NCI-H510A (cell line): ENCODE measurements at regions not wholly inside any gene's neighbourhood (a gene's known extent, or its start where the extent isn't known, plus 50 kb on each side); places are given as distances from the start of the nearest gene placed in this dataset.

Experiments used
- DNase-seq: peaks from one replicate; lab custom pipeline; 2025; lab: John Stamatoyannopoulos, UW

- DNase-seq = no peak
These were observed 148.8 kb upstream of the E2F7 start for GRCh38 chr12:77214136-77214535.

DNA sequence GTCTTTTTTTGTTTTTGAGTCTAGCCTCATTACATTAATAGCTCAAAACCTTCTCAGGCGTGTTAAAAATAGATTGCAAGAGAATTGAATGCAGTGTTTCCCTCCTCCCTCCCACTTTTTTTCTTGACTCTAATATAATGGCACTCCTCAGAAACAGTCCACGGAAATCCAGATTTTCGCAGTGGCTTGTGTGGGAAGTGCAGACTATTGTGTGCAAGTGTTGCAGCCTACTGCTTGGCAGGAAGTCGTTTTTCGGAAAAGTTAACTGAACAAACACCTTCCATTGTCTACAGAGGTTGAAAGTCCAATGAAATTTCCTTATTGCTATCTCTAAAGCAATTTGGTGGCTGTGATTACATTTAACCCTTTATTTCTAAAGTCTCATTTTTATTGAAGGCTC lies 147.9 kb upstream of the E2F7 start:
- DNase-seq = no peak

GRCh38 chr12:77210724-77211123 lies 145.4 kb upstream of the E2F7 start:
- DNase-seq = no peak

GRCh38 chr12:77204083-77204482 lies 138.7 kb upstream of the E2F7 start:
- no peak for DNase-seq

DNA sequence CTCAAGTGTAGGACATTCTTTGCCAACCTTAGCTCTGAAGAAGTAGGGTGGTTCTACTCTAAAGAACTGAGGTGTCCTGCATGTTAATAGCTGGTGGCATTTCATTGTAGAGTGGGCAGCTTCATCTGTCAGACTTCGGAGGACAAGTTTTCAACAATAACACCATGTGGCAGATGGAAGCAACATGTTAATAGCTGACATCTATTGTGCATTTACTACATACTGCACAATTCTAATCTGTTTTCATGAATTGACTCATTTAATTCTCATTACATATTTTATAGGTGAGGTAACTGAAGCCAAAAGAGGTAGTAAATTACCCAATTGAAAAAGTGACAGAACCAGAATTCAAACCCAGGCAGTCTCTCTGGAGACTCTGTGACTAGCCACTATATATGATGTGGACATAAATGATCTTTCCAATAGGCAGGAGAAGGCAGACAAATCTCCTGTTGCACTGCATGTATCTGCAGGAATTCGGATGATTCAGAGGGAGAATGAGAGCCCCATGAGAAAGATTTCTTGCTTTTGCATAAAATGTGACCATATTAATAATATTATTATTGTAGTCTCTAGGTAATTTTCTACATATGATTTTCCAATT lies 137.2 kb upstream of the E2F7 start:
- DNase-seq = no peak

DNA sequence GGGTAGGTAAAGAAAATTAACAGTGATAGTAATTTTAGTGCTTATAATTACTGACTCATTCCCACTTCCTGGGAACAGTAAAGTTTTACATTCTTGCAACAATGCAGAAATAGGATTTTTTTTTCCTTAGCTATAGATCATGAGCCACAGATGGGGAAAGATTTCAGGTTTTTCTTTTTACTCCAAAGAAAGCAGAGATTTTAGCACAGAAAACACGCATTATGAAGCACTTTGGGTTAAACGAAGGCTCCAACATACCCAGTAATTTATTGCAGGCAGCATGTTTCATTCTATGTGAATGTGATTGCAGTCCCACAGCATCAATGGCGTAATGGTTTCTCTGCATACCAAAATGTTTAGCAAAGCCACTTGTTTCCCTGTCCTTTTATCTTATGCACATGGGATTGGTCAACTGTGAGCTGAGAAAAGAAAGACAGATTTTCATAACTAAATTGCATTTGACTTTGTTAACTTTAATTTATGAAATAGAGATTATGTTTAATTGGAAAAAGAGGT lies 124.6 kb upstream of the E2F7 start:
- no peak for DNase-seq

DNA sequence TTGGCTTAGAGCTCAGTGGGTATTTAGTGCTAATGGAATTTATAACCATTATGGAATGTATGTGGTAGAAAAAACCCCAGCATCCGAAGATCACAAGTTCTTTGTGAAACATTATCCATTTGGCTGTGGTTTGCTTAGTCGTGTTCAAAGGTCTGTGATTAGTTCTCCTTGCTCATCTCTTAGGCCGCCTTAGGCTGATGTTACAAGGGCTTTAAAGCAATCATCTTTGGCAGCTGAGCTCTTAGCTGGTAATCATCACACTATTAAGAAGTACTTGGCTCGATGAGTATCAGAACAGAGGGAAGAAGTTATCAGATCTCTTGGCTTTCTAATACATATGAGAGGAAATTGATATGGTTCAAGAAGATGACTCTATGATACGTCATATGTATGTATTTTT lies 124.1 kb upstream of the E2F7 start:
- no peak for DNase-seq

GRCh38 chr12:77179515-77179914 lies 114.1 kb upstream of the E2F7 start:
- DNase-seq = no peak

- no peak for DNase-seq
These were observed 102.4 kb upstream of the E2F7 start for GRCh38 chr12:77167801-77168200.

DNA sequence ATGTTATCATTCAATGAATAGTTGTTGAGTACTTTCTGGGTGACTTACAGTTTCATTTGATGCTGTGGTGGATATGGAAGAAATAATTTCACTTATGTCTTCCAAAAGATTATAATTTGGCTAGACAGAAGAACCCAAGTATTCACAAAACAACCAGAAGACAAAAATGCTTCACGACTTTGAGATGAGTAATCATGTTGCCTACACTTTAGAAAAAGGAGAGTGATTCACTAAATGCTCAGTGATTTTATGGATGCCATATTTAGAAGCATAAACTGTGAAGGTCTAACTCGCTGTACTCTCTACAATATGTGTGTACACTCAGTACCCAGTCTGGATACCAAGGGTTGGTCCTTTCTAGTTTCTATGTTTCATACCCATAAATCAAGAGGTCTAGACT lies 101.3 kb upstream of the E2F7 start:
- no peak for DNase-seq

- DNase-seq = no peak
These were observed 98.0 kb upstream of the E2F7 start for GRCh38 chr12:77163074-77164038.

DNA sequence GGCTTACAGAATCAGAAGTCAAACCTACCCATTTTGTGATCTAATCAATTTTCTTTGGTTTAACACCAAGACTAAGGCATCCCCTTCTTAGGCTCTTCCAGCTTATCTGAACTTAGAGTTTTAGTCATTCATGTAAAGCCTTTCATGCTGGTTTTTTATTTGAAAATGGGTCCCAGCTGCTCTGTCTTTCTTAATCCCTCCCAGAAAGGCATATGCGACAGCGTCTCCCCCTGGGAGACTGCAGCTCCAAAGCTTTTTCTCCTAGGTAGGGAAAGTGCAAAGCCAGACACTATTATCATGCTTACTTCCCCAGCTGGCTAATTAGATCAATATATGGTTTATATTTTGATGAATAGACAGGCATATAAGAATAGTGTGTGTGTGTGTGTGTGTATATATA lies 96.6 kb upstream of the E2F7 start:
- no peak for DNase-seq

GRCh38 chr12:77160931-77161330 lies 95.6 kb upstream of the E2F7 start:
- DNase-seq = no peak

DNA sequence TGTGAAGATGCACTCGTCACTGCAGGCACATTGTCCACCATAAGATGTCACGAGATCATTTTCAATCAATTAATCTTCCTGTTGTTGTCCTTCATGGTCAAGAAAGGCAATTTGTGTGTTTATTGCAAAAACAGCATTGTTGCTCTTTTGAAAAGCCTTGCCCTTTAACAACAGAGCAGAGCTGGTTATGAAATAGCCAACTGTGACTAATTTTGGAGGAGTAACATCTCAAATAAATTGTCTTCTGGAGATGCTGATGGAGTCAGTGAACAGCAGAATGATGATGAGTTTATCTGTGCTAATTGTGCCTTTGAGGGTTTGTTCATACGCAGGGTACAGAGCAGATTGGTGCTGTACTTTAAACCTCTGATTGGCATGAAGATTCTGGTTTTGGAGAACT lies 88.3 kb upstream of the E2F7 start:
- no peak for DNase-seq

DNA sequence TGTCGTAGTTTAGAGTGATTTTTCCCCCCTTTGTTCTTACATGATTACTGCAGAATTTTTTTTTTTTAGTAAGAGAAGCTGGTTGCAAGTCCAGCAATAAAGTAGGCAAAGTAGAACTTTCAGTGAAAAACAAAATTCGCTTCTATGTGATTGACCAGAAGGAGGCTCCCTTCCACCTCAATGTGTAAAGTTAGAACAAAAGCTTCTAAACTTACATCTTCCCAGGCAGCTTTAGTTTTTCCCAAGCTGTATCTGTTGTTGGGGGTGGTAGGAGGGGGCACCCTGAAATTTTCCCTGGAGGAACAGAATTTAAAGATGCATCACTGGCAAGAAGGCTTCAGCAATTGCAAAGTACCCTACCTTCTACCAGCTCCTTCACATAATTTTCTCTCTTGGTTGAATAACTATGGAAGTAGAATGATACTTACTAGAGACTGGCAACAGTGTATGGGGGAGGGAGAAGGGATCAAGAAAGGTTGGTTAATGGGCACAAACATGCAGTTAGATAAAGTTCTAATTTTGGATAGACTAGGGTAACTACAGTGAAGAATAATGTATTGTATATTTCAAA lies 87.3 kb upstream of the E2F7 start:
- no peak for DNase-seq

GRCh38 chr12:77151030-77151429 lies 85.7 kb upstream of the E2F7 start:
- no peak for DNase-seq

DNA sequence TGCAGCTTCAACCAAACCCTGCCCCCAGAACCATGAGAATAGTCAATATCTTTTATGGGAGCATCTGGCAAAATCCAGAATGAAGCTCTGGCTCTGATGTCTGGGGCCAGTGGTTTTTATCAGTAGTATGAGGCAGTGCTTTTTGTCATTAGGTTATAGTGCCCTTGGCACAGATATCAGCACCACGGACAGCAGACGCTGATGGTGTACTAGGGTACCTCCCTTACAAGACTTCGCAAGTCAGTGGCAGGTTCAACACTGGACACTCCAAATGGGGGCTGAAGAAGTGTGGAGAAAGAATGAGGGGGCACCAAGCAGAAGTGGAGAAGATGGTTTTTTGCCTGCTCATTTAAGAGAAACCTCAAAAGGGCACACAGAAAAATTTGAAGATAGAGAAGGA lies 68.2 kb upstream of the E2F7 start:
- no peak for DNase-seq

GRCh38 chr12:77131977-77132490 lies 66.7 kb upstream of the E2F7 start:
- DNase-seq = peak; percentile 12

- no peak for DNase-seq
These were observed 64.8 kb upstream of the E2F7 start for GRCh38 chr12:77130193-77130592.

DNA sequence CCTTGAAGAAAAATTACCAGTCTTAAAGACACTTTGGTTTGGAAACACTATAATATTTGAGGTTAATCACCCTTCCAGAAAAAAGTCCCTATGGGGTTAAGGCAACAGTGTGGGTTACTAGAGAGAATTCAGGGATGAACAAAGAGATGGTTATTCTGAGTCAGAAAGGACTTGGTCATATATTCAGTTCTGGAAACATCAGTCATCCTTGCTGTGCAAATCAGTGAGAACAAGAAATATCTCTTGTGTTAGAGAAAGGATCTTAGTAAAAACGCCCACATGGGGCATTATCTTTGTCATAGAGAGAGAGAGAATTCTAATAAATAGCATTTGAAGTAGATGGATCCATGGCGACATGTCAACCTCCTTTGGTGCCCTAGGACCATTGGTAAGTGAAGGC lies 59.4 kb upstream of the E2F7 start:
- DNase-seq = no peak

- DNase-seq = no peak
These were observed 57.3 kb upstream of the E2F7 start for GRCh38 chr12:77122661-77123060.

GRCh38 chr12:77122236-77122635 lies 56.9 kb upstream of the E2F7 start:
- no peak for DNase-seq
